ENCODE measurements at regions not wholly inside any gene's neighbourhood (a gene's known extent, or its start where the extent isn't known, plus 50 kb on each side); places are given as distances from the start of the nearest gene placed in this dataset.
"Not testable (repeated sequence)": the region's sequence is repeated elsewhere in the genome, so short reads cannot be mapped to it uniquely, and the experiment has no call there.

DNA sequence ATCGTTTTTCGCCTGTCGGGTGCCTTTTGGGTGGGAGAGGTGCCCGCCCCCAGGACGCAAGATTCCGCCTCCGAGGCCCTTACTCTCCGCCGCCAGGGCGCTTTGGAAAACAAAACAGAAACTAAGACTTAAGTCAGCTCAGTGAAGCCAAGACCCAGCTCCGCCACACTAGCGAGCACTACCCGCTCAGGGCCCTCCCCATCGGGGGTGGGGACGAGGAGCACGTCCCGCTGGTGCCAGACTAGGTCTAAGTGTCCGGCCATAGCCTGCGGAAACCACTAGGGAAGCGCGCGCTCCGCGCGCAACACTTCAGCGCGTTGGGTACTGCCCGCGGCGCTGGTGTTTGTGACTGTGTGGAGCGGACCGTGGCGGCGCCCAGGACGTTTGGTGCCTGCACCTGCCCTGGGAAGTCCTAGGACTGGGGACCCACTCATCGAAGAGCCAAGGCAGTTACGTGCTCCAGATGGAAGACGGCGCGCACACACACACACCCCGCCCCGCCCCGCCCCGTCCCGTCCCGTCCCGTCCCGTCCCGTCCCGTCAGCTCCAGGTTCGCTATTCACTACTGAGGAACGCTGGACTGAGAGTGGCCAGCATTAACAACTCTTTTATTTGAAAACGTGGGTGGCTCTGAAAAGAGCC, 57.6 kb upstream of the BOLA1 start:
- H3K27me3 Mint-ChIP-seq, H3K27ac Mint-ChIP-seq, H3K36me3 Mint-ChIP-seq, H3K4me3 Mint-ChIP-seq, H3K9me3 Mint-ChIP-seq: not testable (repeated sequence)
- H3K4me1 Mint-ChIP-seq: peaks cover 18 to 21% (median 21%) of the 10 kb centered on the region in 3 donors

DNA sequence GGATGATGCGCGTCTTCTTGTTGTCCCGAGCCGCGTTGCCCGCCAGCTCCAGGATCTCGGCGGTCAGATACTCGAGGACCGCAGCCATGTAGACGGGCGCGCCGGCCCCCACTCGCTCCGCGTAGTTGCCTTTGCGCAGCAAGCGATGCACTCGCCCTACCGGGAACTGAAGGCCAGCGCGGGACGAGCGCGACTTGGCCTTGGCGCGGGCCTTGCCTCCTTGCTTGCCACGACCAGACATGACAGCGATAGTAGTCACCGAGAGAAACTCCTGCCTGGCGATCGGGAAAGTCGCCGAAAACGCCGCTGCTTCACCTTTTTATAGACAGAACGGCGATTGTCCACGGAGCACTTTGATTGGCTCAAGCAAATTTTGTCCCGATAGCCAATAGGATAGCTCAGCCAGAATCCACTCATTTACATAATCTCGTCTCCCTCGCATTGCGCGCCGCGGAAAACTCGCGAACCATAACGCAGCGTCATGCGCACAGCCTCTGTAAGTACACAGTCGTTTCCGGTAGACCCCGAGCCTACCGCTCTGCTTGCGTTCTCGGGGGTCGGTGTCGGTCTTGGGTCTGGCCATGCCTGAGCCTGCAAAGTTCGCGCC, 56.8 kb upstream of the BOLA1 start:
- not testable (repeated sequence) for H3K36me3 Mint-ChIP-seq, H3K27me3 Mint-ChIP-seq, H3K4me3 Mint-ChIP-seq, H3K27ac Mint-ChIP-seq, H3K9me3 Mint-ChIP-seq
- H3K4me1 Mint-ChIP-seq: peaks cover 18 to 28% (median 28%) of the 10 kb centered on the region in 3 donors

- Mint-ChIP-seq H3K27me3 (no peaks in the 10 kb centered on the region), H3K36me3 (peaks cover 5% of the 10 kb centered on the region), H3K4me3 (peak overlapping the region; percentile 89 to 95 (median 92)), H3K4me1 (peaks cover 21 to 34% (median 34%) of the 10 kb centered on the region in 3 donors), H3K9me3 (no peaks in the 10 kb centered on the region), H3K27ac (peak overlapping the region; percentile 80 to 88 (median 86))
Observed at GRCh38 chr1:149843431-149844041, 55.8 kb upstream of the BOLA1 start.

GRCh38 chr1:149844101-149844500, 55.3 kb upstream of the BOLA1 start:
- Mint-ChIP-seq H3K4me3 (peak overlapping the region; percentile 89 to 95 (median 92)), H3K36me3 (peaks cover 5% of the 10 kb centered on the region), H3K9me3 (no peaks in the 10 kb centered on the region), H3K4me1 (peaks cover 27 to 39% (median 39%) of the 10 kb centered on the region in 3 donors), H3K27me3 (no peaks in the 10 kb centered on the region), H3K27ac (peak overlapping the region in 2 of 3 donors; percentile 80 to 88)

DNA sequence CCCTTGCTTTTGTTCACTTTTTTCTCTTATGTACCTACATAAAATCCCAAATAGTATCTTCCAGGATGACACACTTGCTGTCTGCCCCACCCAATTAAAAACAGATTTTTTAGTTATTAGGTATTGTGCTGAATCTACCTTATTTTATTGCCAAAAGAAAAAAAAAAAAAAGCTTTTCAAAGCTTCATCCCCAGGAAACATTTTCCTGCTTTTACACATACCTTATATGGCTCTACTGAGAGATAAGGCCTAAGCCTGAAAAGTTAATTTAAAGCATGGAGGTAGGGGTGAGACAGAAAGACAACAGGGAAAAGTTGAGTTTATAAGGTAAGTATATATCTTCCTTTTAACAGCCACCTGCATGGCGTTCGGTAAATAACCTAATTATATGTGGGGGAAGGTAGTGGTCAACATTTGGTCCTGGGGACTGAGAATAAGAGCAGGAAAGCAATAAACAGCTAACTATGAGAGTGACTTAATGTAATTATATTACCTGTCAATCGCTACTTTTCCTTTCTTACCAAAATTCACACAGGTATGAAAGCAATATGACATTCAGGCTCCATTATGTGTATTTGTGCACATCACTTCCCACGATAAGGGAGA, 54.6 kb upstream of the BOLA1 start:
- Mint-ChIP-seq H3K4me1 (peaks cover 32 to 44% (median 43%) of the 10 kb centered on the region in 3 donors), H3K4me3 (peak overlapping the region; percentile 64 to 91 (median 79))

DNA sequence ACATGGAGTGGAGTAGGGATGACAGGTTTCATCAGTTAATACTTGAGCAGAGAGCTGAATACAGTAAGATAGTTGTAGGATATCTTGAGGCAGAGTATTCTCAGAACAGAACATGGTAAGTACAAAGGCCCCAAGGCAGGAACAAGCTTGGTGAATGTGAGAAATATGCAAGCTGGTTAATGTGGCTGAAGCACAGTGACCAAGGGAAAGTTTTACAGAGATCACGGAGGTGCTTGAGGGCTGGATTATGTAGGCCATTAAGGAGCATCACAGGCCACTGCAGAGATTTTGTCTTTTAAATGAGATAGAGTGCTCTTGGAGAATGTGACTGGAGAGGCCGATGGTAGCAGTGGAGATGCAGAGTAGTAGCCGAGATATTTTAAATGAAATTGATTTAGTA, 54.0 kb upstream of the BOLA1 start:
- Mint-ChIP-seq H3K9me3 (no peaks in the 10 kb centered on the region), H3K36me3 (peaks cover 5% of the 10 kb centered on the region), H3K4me3 (peak overlapping the region; percentile 64 to 91 (median 79)), H3K27ac (peak overlapping the region; percentile 68 to 92 (median 76)), H3K4me1 (peaks cover 33 to 45% (median 43%) of the 10 kb centered on the region in 3 donors), H3K27me3 (no peaks in the 10 kb centered on the region)

More for the DNA sequence above, 54.6 kb upstream of the BOLA1 start:
- Mint-ChIP-seq H3K27ac (peak overlapping the region in 2 of 3 donors; percentile 68 to 76), H3K36me3 (peaks cover 5% of the 10 kb centered on the region), H3K27me3 (no peaks in the 10 kb centered on the region), H3K9me3 (no peaks in the 10 kb centered on the region)

GRCh38 chr1:149846042-149846441, 53.3 kb upstream of the BOLA1 start:
- peaks cover 33 to 45% (median 43%) of the 10 kb centered on the region in 3 donors for H3K4me1 Mint-ChIP-seq
- H3K9me3 Mint-ChIP-seq: no peaks in the 10 kb centered on the region
- peaks cover 5% of the 10 kb centered on the region for H3K36me3 Mint-ChIP-seq
- peak overlapping the region; percentile 64 to 91 (median 79) for H3K4me3 Mint-ChIP-seq
- peak overlapping the region; percentile 26 to 92 (median 76) for H3K27ac Mint-ChIP-seq
- no peaks in the 10 kb centered on the region for H3K27me3 Mint-ChIP-seq

DNA sequence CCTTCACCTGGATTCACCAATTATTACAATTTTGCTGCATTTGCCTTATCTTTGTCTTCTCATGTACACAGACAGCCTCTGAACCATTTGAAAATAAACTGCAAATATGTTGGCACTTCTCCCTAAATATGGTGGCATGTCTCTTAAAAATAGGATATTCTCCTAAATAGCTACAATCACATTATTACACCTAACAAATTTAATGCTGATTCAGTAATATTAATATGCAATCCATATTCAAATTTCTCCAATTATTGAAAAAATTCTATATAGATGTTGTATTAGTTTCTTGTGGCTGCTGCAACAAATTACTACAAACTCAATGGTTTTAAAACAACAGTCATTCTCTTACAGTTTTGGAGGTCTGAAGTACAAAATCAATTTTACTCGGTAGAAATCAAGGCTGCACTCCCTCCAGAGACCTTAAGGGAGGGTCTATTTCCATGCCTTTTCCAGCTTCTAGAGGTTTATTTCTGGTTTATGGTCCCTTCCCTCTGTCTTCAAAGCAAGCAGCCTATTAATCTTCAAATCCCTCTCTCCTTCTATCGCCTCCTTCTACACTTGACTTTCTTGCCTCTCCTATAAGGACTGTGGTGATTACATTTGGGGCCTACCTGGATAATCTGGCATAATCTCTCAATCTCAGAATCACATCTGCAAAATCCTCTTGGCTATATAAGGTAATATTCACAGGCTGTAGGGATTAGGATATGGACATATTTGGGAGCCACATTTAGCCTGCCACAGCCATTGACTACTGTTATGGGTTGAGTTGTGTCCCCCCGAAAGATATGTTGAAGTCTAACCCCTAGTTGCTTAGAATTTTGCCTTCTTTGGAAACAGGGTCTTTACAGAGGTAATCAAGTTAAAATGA, 52.5 kb upstream of the BOLA1 start:
- Mint-ChIP-seq H3K9me3 (no peaks in the 10 kb centered on the region), H3K36me3 (peaks cover 5% of the 10 kb centered on the region), H3K27ac (peak overlapping the region in 1 of 3 donors; percentile 5), H3K27me3 (no peaks in the 10 kb centered on the region), H3K4me3 (peak overlapping the region in 3 of 4 donors; percentile 54 to 91 (median 81)), H3K4me1 (peaks cover 33 to 45% (median 43%) of the 10 kb centered on the region in 3 donors)

DNA sequence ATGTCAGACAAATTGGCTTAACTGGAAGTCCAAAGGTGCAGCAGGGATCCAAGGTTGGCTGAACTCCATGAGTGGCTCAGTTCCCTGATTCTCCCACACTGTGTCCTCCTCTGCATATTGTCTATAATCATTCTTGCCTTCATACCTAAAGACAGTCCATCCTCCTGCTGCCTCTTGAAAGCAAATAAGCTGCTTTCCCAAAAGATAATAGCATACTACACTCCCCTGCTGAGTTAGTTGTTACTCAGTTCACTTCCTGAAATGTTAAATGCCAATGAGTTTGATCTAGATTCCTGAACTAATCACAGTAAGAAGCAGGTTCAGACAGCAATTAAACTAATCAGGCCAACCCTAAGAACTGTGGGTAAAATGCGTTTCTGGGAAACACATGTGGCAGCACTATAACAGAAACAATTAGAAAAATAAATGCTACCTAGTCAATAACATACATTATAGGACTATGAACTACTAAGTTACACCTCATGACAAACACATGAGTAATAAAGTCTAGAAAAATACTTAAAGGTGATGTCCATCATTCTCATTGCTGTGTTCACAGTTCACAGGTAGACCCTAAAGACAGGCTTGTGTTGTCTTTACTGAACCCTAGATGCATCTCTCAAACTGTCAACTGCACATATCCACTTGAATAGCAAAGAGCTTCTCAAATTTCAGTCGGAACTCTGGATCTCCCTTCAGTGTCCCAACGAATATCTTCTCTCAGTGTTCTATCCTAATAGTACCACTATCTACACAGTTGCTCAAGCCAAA, 50.8 kb upstream of the BOLA1 start:
- H3K4me1 Mint-ChIP-seq: peaks cover 33 to 45% (median 43%) of the 10 kb centered on the region in 3 donors
- H3K4me3 Mint-ChIP-seq: peak overlapping the region; percentile 91 to 95 (median 94)
- H3K36me3 Mint-ChIP-seq: peaks cover 5% of the 10 kb centered on the region
- H3K9me3 Mint-ChIP-seq: no peaks in the 10 kb centered on the region
- peak overlapping the region; percentile 4 to 75 (median 16) for H3K27ac Mint-ChIP-seq
- H3K27me3 Mint-ChIP-seq: no peaks in the 10 kb centered on the region

- H3K27ac Mint-ChIP-seq: peak overlapping the region; percentile 16 to 86 (median 75)
- H3K9me3 Mint-ChIP-seq: no peaks in the 10 kb centered on the region
- peak overlapping the region; percentile 91 to 95 (median 94) for H3K4me3 Mint-ChIP-seq
- H3K4me1 Mint-ChIP-seq: peaks cover 33 to 44% (median 41%) of the 10 kb centered on the region in 3 donors
- H3K36me3 Mint-ChIP-seq: peaks cover 5% of the 10 kb centered on the region
- H3K27me3 Mint-ChIP-seq: no peaks in the 10 kb centered on the region
Observed at GRCh38 chr1:149849111-149849946, 50.0 kb upstream of the BOLA1 start.

Data from IgD-negative memory B cell (primary cell).